Tibial artery (tissue), 4 donors: ENCODE measurements at regions not wholly inside any gene's neighbourhood (a gene's known extent, or its start where the extent isn't known, plus 50 kb on each side); places are given as distances from the start of the nearest gene placed in this dataset.

Experiments
- DNase-seq, 2 donors: peaks; one replicate each; pipeline ENCODE4 v3.0.0-alpha.2; 2019
- H3K27ac ChIP-seq, 2 donors: fragments of 200-600 bp; sonication (generic) in 1 of 2; 1 replicate in 1 of 2; 2 replicates in 1 of 2; pipeline ENCODE4 v1.5.1; 2018 to 2019; ENCODE audit warnings: mild to moderate bottlenecking in 1 of 2
- H3K27me3 ChIP-seq, 2 donors: fragments of 200-600 bp; sonication (generic) in 1 of 2; one replicate each; pipeline versions ENCODE4 v1.5.1 to v1.6.0; 2016 to 2019
- H3K36me3 ChIP-seq, 3 donors: fragments of 200-600 bp; sonication (generic) in 2 of 3; one replicate each; pipeline ENCODE4 v1.5.1; 2016 to 2019; ENCODE audit warnings: mild to moderate bottlenecking in 2 of 3
- H3K4me1 ChIP-seq, 4 donors: fragments of 200-600 bp; sonication (generic) in 2 of 4; 1 replicate in 3 of 4; 2 replicates in 1 of 4; pipeline ENCODE4 v1.5.1; 2016 to 2019
- H3K4me3 ChIP-seq, 2 donors: fragments of 200-600 bp; sonication (generic) in 1 of 2; 1 replicate in 1 of 2; 2 replicates in 1 of 2; pipeline ENCODE4 v1.5.1; 2018 to 2019; ENCODE audit warnings: mild to moderate bottlenecking in 2 of 2
- H3K9me3 ChIP-seq, 3 donors: fragments of 200-600 bp; sonication (generic) in 1 of 3; one replicate each; pipeline ENCODE4 v1.5.1; 2016 to 2019
- CTCF ChIP-seq, 2 experiments: fragments of 200-600 bp in 1 of 2; fragments of 450-650 bp in 1 of 2; IDR thresholded peaks; one replicate each; pipeline ENCODE4 v1.5.1; 2017 to 2019; ENCODE audit warnings: antibody characterized with exemption in 2 of 2, mild to moderate bottlenecking in 1 of 2, moderate library complexity in 1 of 2
- intact Hi-C: fragments of 100-400 bp; cut with DNase I; formaldehyde crosslinking; loops from one replicate; pipeline ENCODE4 v1.15.0; 2023; ENCODE audit warnings: low total_unique reads

- H3K36me3 ChIP-seq, result no peaks in the 10 kb centered on the region
- no peaks in the 10 kb centered on the region for H3K9me3 ChIP-seq
- H3K27me3 ChIP-seq, result no peaks in the 10 kb centered on the region
- H3K4me1 ChIP-seq, result no peaks in the 10 kb centered on the region
- no peak overlapping the region for H3K27ac ChIP-seq
- intact Hi-C loops, result no loop called here
- TF ChIP-seq CTCF (IDR thresholded peaks at IDR 0.05), result no peak
- H3K4me3 ChIP-seq, result no peak overlapping the region
- DNase-seq, result no peak
Observed at GRCh38 chr4:18480342-18480741, 458.8 kb upstream of the LCORL start.

- TF ChIP-seq CTCF (IDR thresholded peaks at IDR 0.05), result no peak
- Histone ChIP-seq H3K27me3 (no peaks in the 10 kb centered on the region), H3K4me3 (no peak overlapping the region), H3K36me3 (no peaks in the 10 kb centered on the region), H3K4me1 (no peaks in the 10 kb centered on the region), H3K27ac (no peak overlapping the region), H3K9me3 (no peaks in the 10 kb centered on the region)
- intact Hi-C loops, result no loop called here
- no peak for DNase-seq
Observed at GRCh38 chr4:18479825-18480224, 458.3 kb upstream of the LCORL start.

GRCh38 chr4:18463987-18464559 lies 442.5 kb upstream of the LCORL start:
- H3K9me3 ChIP-seq, result no peaks in the 10 kb centered on the region
- TF ChIP-seq CTCF (IDR thresholded peaks at IDR 0.05), result no peak
- intact Hi-C loops, result no loop called here

GRCh38 chr4:18458465-18458864 lies 436.9 kb upstream of the LCORL start:
- intact Hi-C loops, result no loop called here
- H3K27me3 ChIP-seq, result no peaks in the 10 kb centered on the region
- H3K4me3 ChIP-seq, result no peak overlapping the region
- H3K36me3 ChIP-seq, result no peaks in the 10 kb centered on the region
- no peaks in the 10 kb centered on the region for H3K4me1 ChIP-seq
- no peaks in the 10 kb centered on the region for H3K9me3 ChIP-seq
- DNase-seq, result no peak
- TF ChIP-seq CTCF (IDR thresholded peaks at IDR 0.05), result no peak
- no peak overlapping the region for H3K27ac ChIP-seq

More at GRCh38 chr4:18463987-18464559, 442.5 kb upstream of the LCORL start:
- H3K4me3 ChIP-seq, result no peak overlapping the region
- H3K36me3 ChIP-seq, result no peaks in the 10 kb centered on the region
- no peaks in the 10 kb centered on the region for H3K4me1 ChIP-seq
- H3K27ac ChIP-seq, result no peak overlapping the region
- H3K27me3 ChIP-seq, result no peaks in the 10 kb centered on the region
- no peak for DNase-seq

- Histone ChIP-seq H3K27ac (no peak overlapping the region), H3K4me3 (no peak overlapping the region), H3K27me3 (no peaks in the 10 kb centered on the region), H3K4me1 (no peaks in the 10 kb centered on the region), H3K9me3 (no peaks in the 10 kb centered on the region), H3K36me3 (no peaks in the 10 kb centered on the region)
- intact Hi-C loops, result no loop called here
- no peak for DNase-seq
- TF ChIP-seq CTCF (IDR thresholded peaks at IDR 0.05), result no peak
Observed at GRCh38 chr4:18454349-18454748, 432.8 kb upstream of the LCORL start.

- Histone ChIP-seq H3K36me3 (no peaks in the 10 kb centered on the region), H3K4me3 (no peak overlapping the region), H3K4me1 (no peaks in the 10 kb centered on the region), H3K27me3 (no peaks in the 10 kb centered on the region), H3K27ac (no peak overlapping the region), H3K9me3 (no peaks in the 10 kb centered on the region)
- intact Hi-C loops, result no loop called here
- no peak for DNase-seq
- TF ChIP-seq CTCF (IDR thresholded peaks at IDR 0.05), result no peak
Observed at GRCh38 chr4:18445110-18445509, 423.6 kb upstream of the LCORL start.
